ENCODE measurements at regions not wholly inside any gene's neighbourhood (a gene's known extent, or its start where the extent isn't known, plus 50 kb on each side); places are given as distances from the start of the nearest gene placed in this dataset.

DNA sequence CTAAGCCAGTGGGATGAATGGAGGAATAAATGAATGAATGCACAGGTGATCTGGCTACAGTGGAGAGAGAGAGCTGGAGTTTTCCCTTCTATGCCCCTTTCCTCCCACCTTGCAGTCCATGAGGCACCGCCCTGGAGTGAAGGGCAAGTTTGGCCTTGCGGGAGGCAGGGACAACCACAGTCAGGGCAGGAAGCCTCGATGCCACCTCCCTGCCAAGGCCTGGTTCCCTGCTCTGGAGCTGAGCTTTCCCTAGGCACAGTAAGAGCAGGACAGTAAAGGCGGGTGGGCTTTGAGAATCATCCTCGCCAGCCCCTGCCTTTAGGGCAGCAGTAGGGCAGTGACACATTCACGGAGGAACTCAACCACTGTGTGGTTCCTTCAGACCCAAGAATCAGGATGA is 72.6 kb downstream of the RBFOX3 start:
- no peak overlapping the region for H3K4me3 ChIP-seq (ENCODE audit: low read depth, low read length)
- no peak for DNase-seq (ENCODE audit: low read depth)
- TF ChIP-seq, protein P1, sequence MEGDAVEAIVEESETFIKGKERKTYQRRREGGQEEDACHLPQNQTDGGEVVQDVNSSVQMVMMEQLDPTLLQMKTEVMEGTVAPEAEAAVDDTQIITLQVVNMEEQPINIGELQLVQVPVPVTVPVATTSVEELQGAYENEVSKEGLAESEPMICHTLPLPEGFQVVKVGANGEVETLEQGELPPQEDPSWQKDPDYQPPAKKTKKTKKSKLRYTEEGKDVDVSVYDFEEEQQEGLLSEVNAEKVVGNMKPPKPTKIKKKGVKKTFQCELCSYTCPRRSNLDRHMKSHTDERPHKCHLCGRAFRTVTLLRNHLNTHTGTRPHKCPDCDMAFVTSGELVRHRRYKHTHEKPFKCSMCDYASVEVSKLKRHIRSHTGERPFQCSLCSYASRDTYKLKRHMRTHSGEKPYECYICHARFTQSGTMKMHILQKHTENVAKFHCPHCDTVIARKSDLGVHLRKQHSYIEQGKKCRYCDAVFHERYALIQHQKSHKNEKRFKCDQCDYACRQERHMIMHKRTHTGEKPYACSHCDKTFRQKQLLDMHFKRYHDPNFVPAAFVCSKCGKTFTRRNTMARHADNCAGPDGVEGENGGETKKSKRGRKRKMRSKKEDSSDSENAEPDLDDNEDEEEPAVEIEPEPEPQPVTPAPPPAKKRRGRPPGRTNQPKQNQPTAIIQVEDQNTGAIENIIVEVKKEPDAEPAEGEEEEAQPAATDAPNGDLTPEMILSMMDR (conservative IDR thresholded peaks at IDR 0.05; ENCODE audit: low read depth, low read length), result no peak

DNA sequence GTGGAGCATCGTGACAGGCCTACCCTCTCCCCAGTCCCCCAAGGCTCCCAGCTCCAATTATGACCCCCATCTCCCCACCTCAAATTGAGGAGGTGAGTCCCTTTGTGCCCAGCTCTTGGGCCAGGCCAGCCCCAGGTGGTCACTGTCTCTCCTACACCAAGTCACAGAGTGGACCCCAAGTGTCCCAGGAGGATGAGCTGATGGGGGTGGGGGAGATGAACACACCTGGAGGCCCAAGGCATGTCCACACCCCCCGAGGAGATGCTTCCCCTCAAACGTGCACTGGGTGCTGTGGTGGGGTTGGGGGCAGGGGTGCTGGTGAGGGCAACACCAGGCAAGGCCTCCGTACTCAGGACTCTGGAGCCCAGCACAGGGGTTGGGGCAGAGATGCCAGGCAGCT is 73.2 kb downstream of the RBFOX3 start:
- TF ChIP-seq, protein P1 (conservative IDR thresholded peaks at IDR 0.05; ENCODE audit: low read depth, low read length), result no peak
- no peak for DNase-seq (ENCODE audit: low read depth)
- H3K4me3 ChIP-seq (ENCODE audit: low read depth, low read length), result no peak overlapping the region

DNA sequence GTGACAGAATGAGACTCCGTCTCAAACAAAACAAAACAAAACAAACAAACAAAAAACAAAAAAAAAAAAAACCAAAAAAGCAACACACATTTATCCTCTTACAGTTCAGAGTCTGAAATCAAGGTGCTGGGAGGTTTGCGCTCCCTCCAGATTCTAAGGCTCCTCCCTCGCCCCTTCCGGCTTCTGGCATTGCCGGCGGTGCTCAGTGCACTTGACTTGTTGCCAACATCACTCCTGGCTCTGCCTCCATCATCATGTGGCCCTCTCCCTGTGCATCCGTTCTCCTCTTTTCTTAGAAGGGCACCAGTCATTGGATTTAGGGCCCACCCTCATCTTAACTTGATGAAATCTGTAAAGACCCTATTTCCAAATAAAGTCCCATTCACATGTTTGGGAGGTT is 73.8 kb downstream of the RBFOX3 start:
- DNase-seq (ENCODE audit: low read depth), result no peak
- TF ChIP-seq, protein P1 (conservative IDR thresholded peaks at IDR 0.05; ENCODE audit: low read depth, low read length), result no peak
- no peak overlapping the region for H3K4me3 ChIP-seq (ENCODE audit: low read depth, low read length)

DNA sequence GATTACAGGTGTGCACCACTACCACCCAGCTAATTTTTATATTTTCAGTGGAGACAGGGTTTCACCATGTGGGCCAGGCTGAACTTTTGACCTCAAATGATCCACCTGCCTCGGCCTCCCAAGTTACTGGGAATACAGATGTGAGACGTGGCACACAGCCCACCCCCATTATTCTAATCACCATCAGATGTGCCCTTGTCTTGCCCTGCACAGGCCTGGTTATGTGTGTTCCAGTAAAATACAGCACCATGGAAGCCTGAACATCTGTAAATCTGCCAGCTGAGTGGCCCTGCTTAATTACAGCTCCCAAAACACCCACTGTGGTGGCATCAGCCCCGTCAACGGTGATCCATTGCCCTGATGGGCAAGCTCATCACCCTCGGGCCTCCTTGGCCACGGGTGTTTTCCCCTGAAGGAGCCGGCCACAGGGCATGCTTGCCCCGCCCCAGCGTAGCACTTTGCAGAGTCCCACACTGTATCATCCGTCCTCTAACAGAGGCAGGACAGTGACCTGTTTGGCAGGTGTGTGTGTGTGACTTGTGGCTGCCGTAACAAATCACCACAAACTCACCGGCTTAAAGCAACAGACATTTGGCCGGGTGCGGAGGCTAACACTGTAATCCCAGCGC is 74.5 kb downstream of the RBFOX3 start:
- TF ChIP-seq, protein P1 (conservative IDR thresholded peaks at IDR 0.05; ENCODE audit: low read depth, low read length), result no peak
- no peak overlapping the region for H3K4me3 ChIP-seq (ENCODE audit: low read depth, low read length)
- no peak for DNase-seq (ENCODE audit: low read depth)

DNA sequence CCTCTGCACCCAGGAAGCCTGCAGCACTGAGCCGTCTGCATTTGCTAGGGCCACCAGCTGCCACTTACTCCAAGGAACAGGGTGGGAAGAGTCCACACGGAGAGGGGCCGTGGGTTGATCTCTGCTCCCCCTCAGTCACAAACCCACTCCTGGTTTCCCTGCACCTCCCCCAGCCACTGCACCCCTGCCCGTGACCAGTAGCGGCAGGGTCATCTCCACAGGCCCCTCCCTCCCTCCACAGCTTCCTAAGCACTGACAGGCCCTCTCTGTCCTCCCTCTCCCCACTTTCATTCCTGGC is 75.2 kb downstream of the RBFOX3 start:
- no peak for DNase-seq (ENCODE audit: low read depth)
- H3K4me3 ChIP-seq (ENCODE audit: low read depth, low read length), result no peak overlapping the region
- TF ChIP-seq, protein P1 (conservative IDR thresholded peaks at IDR 0.05; ENCODE audit: low read depth, low read length), result no peak

DNA sequence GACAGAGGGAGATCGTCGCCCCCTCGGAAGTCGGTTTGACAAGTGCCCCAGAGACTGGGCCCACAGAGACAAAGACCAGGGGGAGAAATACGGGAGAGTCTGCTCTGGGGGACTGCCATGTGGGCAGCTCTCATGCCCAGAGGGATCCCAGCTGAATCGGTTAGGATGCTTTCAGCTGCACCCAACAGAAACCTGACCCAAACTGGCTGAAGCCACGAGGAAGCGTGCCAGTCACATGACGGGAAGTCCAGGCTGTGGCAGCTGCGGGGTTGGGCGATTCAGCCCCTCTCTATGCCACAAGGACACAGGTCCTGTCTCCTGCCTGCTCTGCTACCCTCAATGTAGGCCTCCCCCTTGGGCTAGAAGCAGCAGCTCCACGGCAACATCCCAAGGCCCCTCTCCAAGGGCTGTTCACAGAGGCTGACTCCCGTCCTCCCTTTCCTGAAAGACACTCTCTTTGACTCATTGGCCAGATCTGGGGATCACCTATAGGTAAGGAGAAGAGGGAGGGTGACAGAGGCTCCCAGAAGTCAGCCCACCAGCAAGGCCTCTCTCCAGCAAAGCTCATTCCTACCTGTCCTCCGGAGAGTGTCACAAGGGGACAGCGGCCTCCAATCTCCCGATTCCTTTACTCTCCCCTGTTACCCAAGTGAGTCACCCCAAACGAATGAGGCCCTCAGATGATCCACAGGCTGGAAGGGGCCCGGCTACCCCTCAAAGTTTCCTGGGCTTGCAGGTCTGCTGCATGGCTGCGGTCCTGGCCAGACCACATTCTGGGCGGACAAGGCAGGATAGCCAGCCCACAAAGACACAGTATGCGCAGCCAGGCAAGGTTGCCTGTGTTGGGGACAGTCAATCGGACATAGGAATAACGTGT is 75.8 kb downstream of the RBFOX3 start:
- TF ChIP-seq, protein P1 (conservative IDR thresholded peaks at IDR 0.05; ENCODE audit: low read depth, low read length), result no peak
- DNase-seq (ENCODE audit: low read depth), result no peak
- H3K4me3 ChIP-seq (ENCODE audit: low read depth, low read length), result no peak overlapping the region

DNA sequence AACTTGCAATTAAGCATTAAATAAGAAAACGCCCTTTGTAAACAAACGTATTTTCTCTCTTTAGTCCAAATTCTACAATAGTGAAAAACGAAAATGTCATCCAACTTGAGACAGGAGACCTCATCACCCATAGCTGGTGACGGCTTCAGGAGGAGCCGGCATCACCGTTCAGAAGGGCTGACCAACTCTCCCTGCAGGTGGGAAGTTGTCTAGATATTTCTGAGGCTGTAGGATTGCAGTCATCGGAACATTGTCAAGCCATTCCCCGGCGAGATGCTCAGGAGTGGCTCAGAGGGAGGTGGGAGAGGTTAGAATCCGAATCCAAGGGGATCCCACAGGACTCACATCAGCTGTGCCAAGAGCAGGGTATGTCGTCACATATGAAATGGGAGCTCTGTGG is 76.7 kb downstream of the RBFOX3 start:
- TF ChIP-seq, protein P1 (conservative IDR thresholded peaks at IDR 0.05; ENCODE audit: low read depth, low read length), result no peak
- H3K4me3 ChIP-seq (ENCODE audit: low read depth, low read length), result no peak overlapping the region
- DNase-seq (ENCODE audit: low read depth), result no peak

Data from epithelial cell of proximal tubule (primary cell).